BLaER1 treated with 17β-estradiol and CSF1 and Interleukin-3, amounts not matched to agents 10 nM and 100 nM (cell line): ENCODE measurements at regions not wholly inside any gene's neighbourhood (a gene's known extent, or its start where the extent isn't known, plus 50 kb on each side); places are given as distances from the start of the nearest gene placed in this dataset.

Experiments used
- H3K27ac ChIP-seq, 11 experiments: shearing (Covaris generic); formaldehyde crosslinking; 2 replicates each; pipeline ENCODE4 v1.8.1; 2022
- H3K27me3 ChIP-seq, 11 experiments: shearing (Covaris generic); formaldehyde crosslinking; 2 replicates each; pipeline ENCODE4 v1.8.1; 2022
- H3K36me3 ChIP-seq, 11 experiments: shearing (Covaris generic); formaldehyde crosslinking; 2 replicates each; pipeline ENCODE4 v1.8.1; 2022
- H3K4me1 ChIP-seq, 10 experiments: shearing (Covaris generic); formaldehyde crosslinking; 2 replicates each; pipeline ENCODE4 v1.8.1; 2022
- H3K4me2 ChIP-seq, 11 experiments: shearing (Covaris generic); formaldehyde crosslinking; 2 replicates each; pipeline ENCODE4 v1.8.1; 2022
- H3K4me3 ChIP-seq, 10 experiments: shearing (Covaris generic); formaldehyde crosslinking; 2 replicates each; pipeline ENCODE4 v1.8.1; 2022
- H3K9ac ChIP-seq, 11 experiments: shearing (Covaris generic); formaldehyde crosslinking; 2 replicates each; pipeline ENCODE4 v1.8.1; 2022
- H3K9me3 ChIP-seq, 11 experiments: shearing (Covaris generic); formaldehyde crosslinking; replicated peaks in 1 of 11; 2 replicates each; pipeline ENCODE4 v1.8.1; 2022
- H4K20me1 ChIP-seq, 11 experiments: shearing (Covaris generic); formaldehyde crosslinking; 2 replicates each; pipeline ENCODE4 v1.8.1; 2022
- Cebpa-rat ChIP-seq, 11 experiments: shearing (Covaris generic); IDR thresholded peaks; 2 replicates each; pipeline ENCODE4 v1.8.1; 2022

- Histone ChIP-seq H3K4me1 (no peaks in the 10 kb centered on the region), H3K9me3 (no peaks in the 10 kb centered on the region), H3K4me3 (no peak overlapping the region), H3K27me3 (no peaks in the 10 kb centered on the region), H3K27ac (no peak overlapping the region), H4K20me1 (no peaks in the 10 kb centered on the region), H3K4me2 (no peak overlapping the region), H3K36me3 (no peaks in the 10 kb centered on the region), H3K9ac (no peak overlapping the region)
- no peak for TF ChIP-seq Cebpa-rat (IDR thresholded peaks at IDR 0.05)
These were observed 145.2 kb upstream of the WSCD2 start for GRCh38 chr12:107983756-107984472.

DNA sequence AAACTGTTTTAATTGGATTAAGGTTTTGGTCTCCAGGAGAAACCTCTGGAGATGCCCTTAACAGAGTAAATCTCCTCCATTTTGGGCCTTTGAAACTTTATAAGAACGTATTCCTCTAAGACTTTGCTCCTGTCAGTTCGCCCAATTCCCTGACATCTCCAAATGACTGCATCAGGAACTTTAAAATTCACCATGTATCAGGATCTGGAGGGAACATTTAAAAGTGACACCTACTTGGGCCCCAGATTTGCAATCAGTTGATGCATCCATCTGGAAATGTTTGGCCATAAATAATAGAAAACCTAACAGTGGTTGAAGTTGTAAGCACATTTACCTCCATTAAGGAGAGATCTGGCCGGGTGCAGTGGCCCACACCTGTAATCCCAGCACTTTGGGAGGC lies 144.1 kb upstream of the WSCD2 start:
- Histone ChIP-seq H3K9ac (no peak overlapping the region), H4K20me1 (no peaks in the 10 kb centered on the region), H3K9me3 (no peaks in the 10 kb centered on the region), H3K27me3 (no peaks in the 10 kb centered on the region), H3K27ac (no peak overlapping the region), H3K36me3 (no peaks in the 10 kb centered on the region), H3K4me2 (no peak overlapping the region), H3K4me3 (no peak overlapping the region), H3K4me1 (no peaks in the 10 kb centered on the region)
- TF ChIP-seq Cebpa-rat (IDR thresholded peaks at IDR 0.05) = no peak

- TF ChIP-seq Cebpa-rat (IDR thresholded peaks at IDR 0.05) = no peak
- Histone ChIP-seq H3K9me3 (no peaks in the 10 kb centered on the region), H4K20me1 (no peaks in the 10 kb centered on the region; a peak in 1 of 22 replicates), H3K27ac (no peak overlapping the region), H3K36me3 (no peaks in the 10 kb centered on the region), H3K9ac (no peak overlapping the region), H3K4me1 (no peaks in the 10 kb centered on the region), H3K4me3 (no peak overlapping the region), H3K27me3 (no peaks in the 10 kb centered on the region), H3K4me2 (no peak overlapping the region)
These were observed 142.9 kb upstream of the WSCD2 start for GRCh38 chr12:107986183-107986582.

GRCh38 chr12:107990325-107990724 lies 138.8 kb upstream of the WSCD2 start:
- H3K27ac ChIP-seq = no peak overlapping the region
- no peaks in the 10 kb centered on the region for H3K9me3 ChIP-seq
- H4K20me1 ChIP-seq = no peaks in the 10 kb centered on the region; a peak in 1 of 22 replicates
- no peaks in the 10 kb centered on the region for H3K27me3 ChIP-seq
- H3K4me3 ChIP-seq = no peak overlapping the region
- no peak for TF ChIP-seq Cebpa-rat (IDR thresholded peaks at IDR 0.05)
- H3K9ac ChIP-seq = no peak overlapping the region
- no peak overlapping the region for H3K4me2 ChIP-seq
- no peaks in the 10 kb centered on the region for H3K4me1 ChIP-seq
- no peaks in the 10 kb centered on the region for H3K36me3 ChIP-seq

DNA sequence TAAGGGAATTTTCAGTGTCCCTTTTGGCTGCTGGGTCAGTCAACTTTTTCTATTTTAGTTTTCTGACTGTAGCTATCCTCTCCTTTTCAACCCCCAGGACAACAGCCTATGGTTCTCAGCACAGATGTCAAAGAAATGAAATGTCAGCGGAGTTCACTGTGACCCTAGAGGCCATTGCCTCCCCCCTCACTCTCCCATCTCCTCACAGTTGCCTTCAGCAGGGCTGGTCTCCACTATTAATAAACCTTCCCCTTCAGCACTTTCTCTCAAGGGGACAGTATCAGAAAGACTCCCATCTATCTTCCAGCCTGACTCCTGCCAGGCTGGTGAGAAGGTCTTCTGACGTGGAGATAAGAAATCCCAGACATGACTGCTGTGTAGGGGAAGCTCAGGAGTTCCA lies 137.1 kb upstream of the WSCD2 start:
- no peaks in the 10 kb centered on the region for H3K36me3 ChIP-seq
- no peak for TF ChIP-seq Cebpa-rat (IDR thresholded peaks at IDR 0.05)
- H3K27ac ChIP-seq = no peak overlapping the region
- H3K4me3 ChIP-seq = no peak overlapping the region
- H4K20me1 ChIP-seq = no peaks in the 10 kb centered on the region; a peak in 1 of 22 replicates
- H3K4me1 ChIP-seq = no peaks in the 10 kb centered on the region
- H3K27me3 ChIP-seq = no peaks in the 10 kb centered on the region
- H3K9me3 ChIP-seq = no peaks in the 10 kb centered on the region
- no peak overlapping the region for H3K9ac ChIP-seq
- H3K4me2 ChIP-seq = no peak overlapping the region

- H3K27me3 ChIP-seq = no peaks in the 10 kb centered on the region
- H4K20me1 ChIP-seq = no peaks in the 10 kb centered on the region; a peak in 1 of 22 replicates
- H3K4me2 ChIP-seq = no peak overlapping the region
These were observed 136.1 kb upstream of the WSCD2 start for GRCh38 chr12:107992870-107993451.

DNA sequence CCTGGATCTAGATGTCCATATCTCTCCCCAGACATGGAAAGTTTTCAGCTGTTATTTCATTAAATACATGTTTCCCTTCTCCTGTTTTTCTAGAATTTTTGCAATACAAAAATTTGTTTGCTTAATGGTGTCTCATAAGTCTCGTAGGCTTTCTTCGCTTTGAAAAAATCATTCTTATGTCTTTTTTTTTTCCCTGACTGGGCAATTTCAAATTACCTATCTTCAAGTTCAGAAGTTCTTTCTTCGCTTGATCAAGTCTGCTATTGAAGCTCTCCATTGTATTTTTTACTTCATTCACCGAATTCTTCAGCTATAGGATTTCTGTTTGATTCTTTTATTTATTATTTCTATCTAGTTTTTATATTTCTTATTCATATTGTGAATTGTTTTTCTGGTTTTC lies 130.2 kb upstream of the WSCD2 start:
- Histone ChIP-seq H3K4me1 (no peaks in the 10 kb centered on the region), H3K27me3 (no peaks in the 10 kb centered on the region), H3K4me3 (no peak overlapping the region), H4K20me1 (no peaks in the 10 kb centered on the region; a peak in 1 of 22 replicates), H3K9ac (no peak overlapping the region), H3K27ac (no peak overlapping the region), H3K4me2 (no peak overlapping the region), H3K36me3 (no peaks in the 10 kb centered on the region), H3K9me3 (no peaks in the 10 kb centered on the region)
- no peak for TF ChIP-seq Cebpa-rat (IDR thresholded peaks at IDR 0.05)

More at GRCh38 chr12:107992870-107993451, 136.1 kb upstream of the WSCD2 start:
- Histone ChIP-seq H3K27ac (no peak overlapping the region), H3K9ac (no peak overlapping the region), H3K36me3 (no peaks in the 10 kb centered on the region), H3K9me3 (no peaks in the 10 kb centered on the region), H3K4me3 (no peak overlapping the region), H3K4me1 (no peaks in the 10 kb centered on the region)
- TF ChIP-seq Cebpa-rat (IDR thresholded peaks at IDR 0.05) = no peak

DNA sequence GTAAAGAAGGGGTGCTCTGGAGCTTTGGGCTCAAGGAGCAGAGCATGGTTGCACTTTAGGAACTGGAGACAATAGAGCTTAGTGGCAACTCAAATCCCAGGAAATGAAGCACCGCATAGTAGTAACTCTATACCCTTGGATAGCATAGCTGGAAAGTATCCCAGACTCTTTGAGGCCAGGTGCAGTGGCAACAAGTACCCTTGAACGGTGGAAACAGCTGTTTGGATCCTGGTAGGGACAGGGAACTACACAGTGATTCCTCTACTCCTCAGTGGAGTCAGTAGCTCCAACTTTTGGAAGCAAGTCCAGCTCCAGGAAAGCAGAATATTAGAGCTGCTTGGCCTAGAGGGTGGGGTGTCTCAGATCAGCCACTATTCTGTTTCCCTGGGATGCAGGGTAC lies 129.0 kb upstream of the WSCD2 start:
- Histone ChIP-seq H3K9me3 (no peaks in the 10 kb centered on the region), H3K4me2 (no peak overlapping the region), H3K36me3 (no peaks in the 10 kb centered on the region), H4K20me1 (no peaks in the 10 kb centered on the region; a peak in 1 of 22 replicates), H3K27ac (no peak overlapping the region), H3K27me3 (no peaks in the 10 kb centered on the region), H3K9ac (no peak overlapping the region), H3K4me1 (no peaks in the 10 kb centered on the region), H3K4me3 (no peak overlapping the region)
- TF ChIP-seq Cebpa-rat (IDR thresholded peaks at IDR 0.05) = no peak

- Histone ChIP-seq H3K36me3 (no peaks in the 10 kb centered on the region), H3K27me3 (no peaks in the 10 kb centered on the region), H3K4me3 (no peak overlapping the region), H4K20me1 (no peaks in the 10 kb centered on the region; a peak in 1 of 22 replicates), H3K9ac (no peak overlapping the region), H3K4me1 (no peaks in the 10 kb centered on the region), H3K9me3 (no peaks in the 10 kb centered on the region), H3K4me2 (no peak overlapping the region), H3K27ac (no peak overlapping the region)
- TF ChIP-seq Cebpa-rat (IDR thresholded peaks at IDR 0.05) = no peak
These were observed 124.8 kb upstream of the WSCD2 start for GRCh38 chr12:108004319-108004718.
